ENCODE measurements at regions not wholly inside any gene's neighbourhood (a gene's known extent, or its start where the extent isn't known, plus 50 kb on each side); places are given as distances from the start of the nearest gene placed in this dataset.

DNA sequence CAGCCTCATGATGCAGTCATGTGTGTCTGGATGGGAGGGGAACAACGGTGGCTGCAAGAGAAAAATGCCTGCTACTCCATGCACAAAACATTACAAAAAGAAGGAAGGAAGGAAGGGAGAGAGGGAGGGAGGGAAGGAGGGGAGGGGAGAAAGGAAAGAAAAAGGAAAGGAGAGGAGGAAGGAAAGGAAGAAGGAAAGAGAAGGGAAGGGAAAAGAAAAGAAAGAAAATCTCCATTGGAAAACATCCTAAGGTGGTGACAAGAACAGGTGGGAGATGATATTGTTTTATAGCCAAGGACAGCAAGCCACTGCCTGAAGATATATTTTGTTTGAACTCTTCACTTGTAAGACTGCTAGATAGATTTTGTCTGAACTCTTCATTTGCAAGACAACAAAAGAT is 171.8 kb upstream of the EGLN3 start:
- no peaks in the 10 kb centered on the region for H3K27me3 ChIP-seq (ENCODE audit: control insufficient read depth in 2 of 2, insufficient read depth in 2 of 2, low read length in 2 of 2)
- no peak overlapping the region for H3K4me3 ChIP-seq (replicated peaks in 1 of 3; ENCODE audit: insufficient read depth in 1 of 3, low read depth in 1 of 3, low read length in 3 of 3)
- no peaks in the 10 kb centered on the region for H3K36me3 ChIP-seq (ENCODE audit: control insufficient read depth in 2 of 2, extremely low read depth in 1 of 2, insufficient read depth in 2 of 2, low read length in 2 of 2)
- no TSS peak for BruUV-seq (replicated peaks)
- no peak overlapping the region for H2AFZ ChIP-seq (ENCODE audit: low read depth, low read length)
- no peak overlapping the region for H3K9ac ChIP-seq (replicated peaks; ENCODE audit: extremely low read depth, insufficient read depth, low read length)
- no peak for FAIRE-seq
- ChIA-PET POLR2A (no interaction called here), CTCF (no interaction called here)
- H3K4me1 ChIP-seq (ENCODE audit: control insufficient read depth, extremely low read depth, insufficient read depth, low read length): no peaks in the 10 kb centered on the region
- no peak overlapping the region for H3K4me2 ChIP-seq (ENCODE audit: insufficient read depth, low read length)
- H3K27ac ChIP-seq (ENCODE audit: insufficient read depth, low read depth, low read length): no peak overlapping the region
- dilution Hi-C loops (cut with MboI; ENCODE audit: extremely low pct_ligation_motif_present, low sequenced_read_pairs): no loop called here
- H3K9me3 ChIP-seq (replicated peaks; ENCODE audit: control insufficient read depth, insufficient read depth, low read length): no peaks in the 10 kb centered on the region
- DNase-seq (ENCODE audit: low read depth, low spot score): no peak
- intact Hi-C loops (cut with micrococcal nuclease): no loop called here
- TF ChIP-seq, protein P1, sequence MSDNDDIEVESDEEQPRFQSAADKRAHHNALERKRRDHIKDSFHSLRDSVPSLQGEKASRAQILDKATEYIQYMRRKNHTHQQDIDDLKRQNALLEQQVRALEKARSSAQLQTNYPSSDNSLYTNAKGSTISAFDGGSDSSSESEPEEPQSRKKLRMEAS (IDR thresholded peaks at IDR 0.05; ENCODE audit: insufficient read depth, insufficient read length): no peak
- H3K9me1 ChIP-seq (replicated peaks; ENCODE audit: control insufficient read depth, extremely low read depth, insufficient read depth, low read length): no peaks in the 10 kb centered on the region
- no peaks in the 10 kb centered on the region for H3K79me2 ChIP-seq (ENCODE audit: control insufficient read depth, insufficient read depth, low read length)
- no peaks in the 10 kb centered on the region for H4K20me1 ChIP-seq (replicated peaks; ENCODE audit: control insufficient read depth, extremely low read depth, insufficient read depth, low read length)

DNA sequence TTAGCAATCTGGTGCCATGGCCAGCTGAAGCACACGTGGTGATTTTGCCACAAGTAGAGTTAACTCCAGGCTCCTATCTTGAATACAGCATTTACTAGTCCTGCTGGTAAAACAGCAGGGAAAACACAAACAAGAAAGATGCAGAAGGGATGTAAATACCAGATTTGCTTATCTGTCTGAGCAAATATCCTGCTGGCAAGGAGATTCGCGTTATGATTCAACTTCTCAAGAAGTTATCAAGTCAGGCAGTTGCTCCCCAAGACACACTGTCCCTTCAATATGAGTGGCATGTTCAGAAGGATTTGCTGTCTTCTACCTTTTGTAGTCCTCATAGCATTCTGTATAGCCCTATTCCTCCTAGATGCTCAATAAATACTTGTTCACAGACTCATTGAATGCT is 171.2 kb upstream of the EGLN3 start:
- Histone ChIP-seq H4K20me1 (replicated peaks; ENCODE audit: control insufficient read depth, extremely low read depth, insufficient read depth, low read length) (no peaks in the 10 kb centered on the region), H3K9ac (replicated peaks; ENCODE audit: extremely low read depth, insufficient read depth, low read length) (no peak overlapping the region), H3K27ac (ENCODE audit: insufficient read depth, low read depth, low read length) (no peak overlapping the region), H3K9me3 (replicated peaks; ENCODE audit: control insufficient read depth, insufficient read depth, low read length) (no peaks in the 10 kb centered on the region), H3K79me2 (ENCODE audit: control insufficient read depth, insufficient read depth, low read length) (no peaks in the 10 kb centered on the region), H3K36me3 (ENCODE audit: control insufficient read depth in 2 of 2, extremely low read depth in 1 of 2, insufficient read depth in 2 of 2, low read length in 2 of 2) (no peaks in the 10 kb centered on the region), H3K9me1 (replicated peaks; ENCODE audit: control insufficient read depth, extremely low read depth, insufficient read depth, low read length) (no peaks in the 10 kb centered on the region), H3K4me2 (ENCODE audit: insufficient read depth, low read length) (no peak overlapping the region), H3K4me3 (replicated peaks in 1 of 3; ENCODE audit: insufficient read depth in 1 of 3, low read depth in 1 of 3, low read length in 3 of 3) (no peak overlapping the region), H3K4me1 (ENCODE audit: control insufficient read depth, extremely low read depth, insufficient read depth, low read length) (no peaks in the 10 kb centered on the region), H3K27me3 (ENCODE audit: control insufficient read depth in 2 of 2, insufficient read depth in 2 of 2, low read length in 2 of 2) (no peaks in the 10 kb centered on the region), H2AFZ (ENCODE audit: low read depth, low read length) (no peak overlapping the region)
- dilution Hi-C loops (cut with MboI; ENCODE audit: extremely low pct_ligation_motif_present, low sequenced_read_pairs): no loop called here
- no TSS peak for BruUV-seq (replicated peaks)
- ChIA-PET POLR2A (no interaction called here), CTCF (no interaction called here)
- intact Hi-C loops (cut with micrococcal nuclease): no loop called here
- DNase-seq (ENCODE audit: low read depth, low spot score) (no peak), FAIRE-seq (no peak)
- TF ChIP-seq, protein P2, sequence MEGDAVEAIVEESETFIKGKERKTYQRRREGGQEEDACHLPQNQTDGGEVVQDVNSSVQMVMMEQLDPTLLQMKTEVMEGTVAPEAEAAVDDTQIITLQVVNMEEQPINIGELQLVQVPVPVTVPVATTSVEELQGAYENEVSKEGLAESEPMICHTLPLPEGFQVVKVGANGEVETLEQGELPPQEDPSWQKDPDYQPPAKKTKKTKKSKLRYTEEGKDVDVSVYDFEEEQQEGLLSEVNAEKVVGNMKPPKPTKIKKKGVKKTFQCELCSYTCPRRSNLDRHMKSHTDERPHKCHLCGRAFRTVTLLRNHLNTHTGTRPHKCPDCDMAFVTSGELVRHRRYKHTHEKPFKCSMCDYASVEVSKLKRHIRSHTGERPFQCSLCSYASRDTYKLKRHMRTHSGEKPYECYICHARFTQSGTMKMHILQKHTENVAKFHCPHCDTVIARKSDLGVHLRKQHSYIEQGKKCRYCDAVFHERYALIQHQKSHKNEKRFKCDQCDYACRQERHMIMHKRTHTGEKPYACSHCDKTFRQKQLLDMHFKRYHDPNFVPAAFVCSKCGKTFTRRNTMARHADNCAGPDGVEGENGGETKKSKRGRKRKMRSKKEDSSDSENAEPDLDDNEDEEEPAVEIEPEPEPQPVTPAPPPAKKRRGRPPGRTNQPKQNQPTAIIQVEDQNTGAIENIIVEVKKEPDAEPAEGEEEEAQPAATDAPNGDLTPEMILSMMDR (IDR thresholded peaks at IDR 0.05; ENCODE audit: extremely low read depth in 1 of 2, insufficient read depth in 1 of 2, low read depth in 1 of 2, low read length in 2 of 2): no peak
- TF ChIP-seq GATA2 (IDR thresholded peaks at IDR 0.05; ENCODE audit: insufficient read depth, insufficient read length, low read depth, low read length): no peak
- no peak for TF ChIP-seq EZH2 (IDR thresholded peaks at IDR 0.05; ENCODE audit: borderline replicate concordance, low read depth, low read length, severe bottlenecking)
- TF ChIP-seq FOS (IDR thresholded peaks at IDR 0.05; ENCODE audit: borderline replicate concordance, insufficient read depth, low read length): no peak
- TF ChIP-seq, protein P1 (IDR thresholded peaks at IDR 0.05; ENCODE audit: insufficient read depth, insufficient read length): no peak
- TF ChIP-seq POLR2A (IDR thresholded peaks at IDR 0.05; ENCODE audit: low read depth, low read length): no peak
- TF ChIP-seq MYC (IDR thresholded peaks at IDR 0.05; ENCODE audit: low read depth, low read length): no peak
- TF ChIP-seq JUN (IDR thresholded peaks at IDR 0.05; ENCODE audit: borderline replicate concordance, insufficient read depth, insufficient read length, low read depth): no peak
- no peak for TF ChIP-seq POLR2AphosphoS5 (IDR thresholded peaks at IDR 0.05; ENCODE audit: insufficient read depth, low read depth, low read length)

All from endothelial cell of umbilical vein (primary cell).